Psoas muscle (tissue), 7 donors: ENCODE measurements at regions not wholly inside any gene's neighbourhood (a gene's known extent, or its start where the extent isn't known, plus 50 kb on each side); places are given as distances from the start of the nearest gene placed in this dataset.

Experiments used
- ATAC-seq, 4 donors: fragments of 200-7000 bp; cut with Tn5 transposase; one replicate each; pipeline ENCODE4 v1.9.1; 2020; ENCODE audit warnings: moderate library complexity in 3 of 4, mild to moderate bottlenecking in 2 of 4
- DNase-seq, 2 donors: peaks; one replicate each; pipeline ENCODE4 v3.0.0-alpha.2; 2020
- H3K27ac ChIP-seq: fragments of 200-600 bp; one replicate; pipeline ENCODE4 v1.8.0; 2022
- H3K27me3 ChIP-seq, 3 donors: fragments of 200-600 bp in 1 of 3; one replicate each; pipeline versions ENCODE4 v1.6.1 to v1.8.0; 2013 to 2022; ENCODE audit warnings: low read length in 2 of 3, mild to moderate bottlenecking in 2 of 3, moderate library complexity in 1 of 3; ENCODE audit not compliant: insufficient read depth in 3 of 3
- H3K36me3 ChIP-seq, 2 donors: fragments of 200-600 bp in 1 of 2; one replicate each; pipeline versions ENCODE4 v1.6.1 to v1.8.0; 2013 to 2022; ENCODE audit warnings: low read depth in 1 of 2, mild to moderate bottlenecking in 1 of 2, moderate library complexity in 1 of 2; ENCODE audit not compliant: insufficient read depth in 1 of 2
- H3K4me1 ChIP-seq: fragments of 200-600 bp; one replicate; pipeline ENCODE4 v1.8.0; 2022
- H3K4me3 ChIP-seq: fragments of 200-600 bp; one replicate; pipeline ENCODE4 v1.8.0; 2022; ENCODE audit warnings: mild to moderate bottlenecking
- H3K9me3 ChIP-seq: fragments of 200-600 bp; one replicate; pipeline ENCODE4 v1.8.0; 2022
- CTCF ChIP-seq: fragments of 200-600 bp; IDR thresholded peaks from one replicate; pipeline ENCODE4 v1.8.0; 2022; ENCODE audit warnings: antibody characterized with exemption
- WGBS, 3 donors: extraction: QIAGEN DNeasy Blood & Tissue Kit; methylation state at CpG; one replicate each; pipeline versions ENCODE4 v1.1.6 to v1.1.7; 2013; 5-methylcytosine and 5-hydroxymethylcytosine counted together
- intact Hi-C, 2 donors: fragments of 100-400 bp; cut with DNase I; formaldehyde crosslinking; loops; one replicate each; pipeline versions ENCODE4 v1.11.0 to v1.14.2; 2022
- donor health status: healthy with polysubstance abuse.
- donor health status: DM: no; HTN: no; CAD: no; lungs with moderate emphysema.
- donor health status: Bipolar disorder and iron deficiency.
- donor health status: healthy.
- donor health status: DM: yes; HTN: yes; CAD: no.
- donor health status: DM: no; HTN: no; CAD: no.
- donor health status: DM: yes; HTN: yes; CAD: no.

- Histone ChIP-seq H3K27me3 (no peaks in the 10 kb centered on the region), H3K27ac (no peak overlapping the region), H3K4me3 (no peak overlapping the region), H3K4me1 (no peaks in the 10 kb centered on the region), H3K9me3 (no peaks in the 10 kb centered on the region), H3K36me3 (no peaks in the 10 kb centered on the region)
- TF ChIP-seq CTCF: no peak
- no peak for DNase-seq
- intact Hi-C loops: no loop called here
- ATAC-seq: no peak
- WGBS, 3 donors: 22 to 34% (median 23%) methylated on average over 1 of the region's 1 CpG
Measured at GRCh38 chr3:182138393-182138792, 426.7 kb downstream of the SOX2 start.

GRCh38 chr3:182139627-182140357, 428.1 kb downstream of the SOX2 start:
- DNase-seq (no peak), ATAC-seq (no peak)
- no peak for TF ChIP-seq CTCF
- intact Hi-C loops: no loop called here
- Histone ChIP-seq H3K9me3 (no peaks in the 10 kb centered on the region), H3K4me1 (no peaks in the 10 kb centered on the region), H3K4me3 (no peak overlapping the region), H3K27me3 (no peaks in the 10 kb centered on the region), H3K27ac (no peak overlapping the region), H3K36me3 (no peaks in the 10 kb centered on the region)
- WGBS, 3 donors: 62 to 69% (median 67%) methylated on average over 7 of the region's 7 CpGs

GRCh38 chr3:182142928-182143327, 431.2 kb downstream of the SOX2 start:
- DNase-seq (no peak), ATAC-seq (no peak)
- Histone ChIP-seq H3K27ac (no peak overlapping the region), H3K4me1 (no peaks in the 10 kb centered on the region), H3K4me3 (no peak overlapping the region), H3K36me3 (no peaks in the 10 kb centered on the region), H3K9me3 (no peaks in the 10 kb centered on the region), H3K27me3 (peaks cover 0 to 2% (median 0%) of the 10 kb centered on the region in 3 donors)
- 14 to 21% (median 16%) methylated on average over 2 of the region's 2 CpGs for WGBS, 3 donors
- intact Hi-C loops: no loop called here
- TF ChIP-seq CTCF: no peak

- Histone ChIP-seq H3K36me3 (no peaks in the 10 kb centered on the region), H3K4me1 (no peaks in the 10 kb centered on the region), H3K27me3 (peaks cover 0 to 2% (median 0%) of the 10 kb centered on the region in 3 donors), H3K9me3 (no peaks in the 10 kb centered on the region), H3K4me3 (no peak overlapping the region), H3K27ac (no peak overlapping the region)
- DNase-seq (no peak), ATAC-seq (no peak)
- intact Hi-C loops: no loop called here
- no peak for TF ChIP-seq CTCF
- 68 to 78% (median 75%) methylated on average over 2 of the region's 2 CpGs for WGBS, 3 donors
Measured at GRCh38 chr3:182143903-182144302, 432.2 kb downstream of the SOX2 start.

GRCh38 chr3:182148360-182148759, 436.6 kb downstream of the SOX2 start:
- H3K4me3 ChIP-seq: no peak overlapping the region
- H3K27ac ChIP-seq: no peak overlapping the region
- DNase-seq (no peak), ATAC-seq (no peak)
- WGBS, 3 donors: 89 to 99% (median 92%) methylated on average over 3 of the region's 3 CpGs
- no peak for TF ChIP-seq CTCF
- no peaks in the 10 kb centered on the region for H3K9me3 ChIP-seq
- H3K4me1 ChIP-seq: no peaks in the 10 kb centered on the region
- H3K36me3 ChIP-seq: no peaks in the 10 kb centered on the region
- peaks cover 0 to 2% (median 0%) of the 10 kb centered on the region in 3 donors for H3K27me3 ChIP-seq
- intact Hi-C loops: no loop called here
